ENCODE measurements at regions not wholly inside any gene's neighbourhood (a gene's known extent, or its start where the extent isn't known, plus 50 kb on each side); places are given as distances from the start of the nearest gene placed in this dataset.

GRCh38 chr15:46304321-46304720 is 669.5 kb downstream of the SQOR start:
- no peak overlapping the region for H3K4me3 Mint-ChIP-seq
- peak; percentile 55 for DNase-seq

More at GRCh38 chr15:46304321-46304720, 669.5 kb downstream of the SQOR start:
- no peak overlapping the region for H2BK20ac ChIP-seq (ENCODE audit: low read depth, low read length, poor library complexity, severe bottlenecking)
- Mint-ChIP-seq H3K27ac (no peak overlapping the region), H3K9me3 (no peaks in the 10 kb centered on the region), H3K4me1 (no peaks in the 10 kb centered on the region), H3K27me3 (ENCODE audit: low read depth) (no peaks in the 10 kb centered on the region; the same call in none of the 2 replicates), H3K36me3 (ENCODE audit: insufficient read depth in 1 of 3, low read depth in 3 of 3) (no peaks in the 10 kb centered on the region)
- no peak overlapping the region for H3K18ac ChIP-seq (ENCODE audit: insufficient read length, low read depth, low read length)
- no peak overlapping the region for H2BK12ac ChIP-seq (ENCODE audit: insufficient read length, low read depth, low read length)
- no CpG with 5 or more reads among the region's 4 CpGs for WGBS (ENCODE audit: extremely low coverage, insufficient read length, low lambda C conversion rate)
- no peaks in the 10 kb centered on the region for H4K20me1 ChIP-seq (ENCODE audit: control insufficient read depth, insufficient read depth, insufficient read length)
- H4K5ac ChIP-seq (ENCODE audit: insufficient read length, low read depth, low read length), result no peak overlapping the region
- no peak overlapping the region for H3K9ac ChIP-seq (ENCODE audit: extremely low read depth, insufficient read length, low read length)
- H4K91ac ChIP-seq (ENCODE audit: insufficient read length, low read depth, low read length), result no peak overlapping the region
- no peak overlapping the region for H3K14ac ChIP-seq (ENCODE audit: insufficient read depth, low read length)
- peak; percentile 88 for TF ChIP-seq CTCF (conservative IDR thresholded peaks at IDR 0.05)
- H2AK5ac ChIP-seq (ENCODE audit: insufficient read length, low read length), result no peak overlapping the region
- H2BK120ac ChIP-seq (ENCODE audit: low read depth, low read length, poor library complexity, severe bottlenecking), result no peak overlapping the region
- H3T11ph ChIP-seq (ENCODE audit: low read length), result no peak overlapping the region
- no peaks in the 10 kb centered on the region for H3K27me3 ChIP-seq (ENCODE audit: insufficient read depth, low read length)
- no peaks in the 10 kb centered on the region for H3K23me2 ChIP-seq (ENCODE audit: insufficient read length, low read depth, low read length, poor library complexity, severe bottlenecking)
- no peaks in the 10 kb centered on the region for H3K9me3 ChIP-seq (ENCODE audit: control insufficient read depth, low read depth, low read length)
- H3K79me2 ChIP-seq (ENCODE audit: insufficient read depth, low read length), result no peaks in the 10 kb centered on the region
- H3K4ac ChIP-seq (ENCODE audit: low read depth, low read length), result no peak overlapping the region
- no peak overlapping the region for H3K56ac ChIP-seq (ENCODE audit: insufficient read length, low read depth, low read length)
- H2AFZ ChIP-seq (ENCODE audit: low read length), result no peak overlapping the region
- no peak overlapping the region for H4K8ac ChIP-seq (replicated peaks; ENCODE audit: insufficient read length, low read depth, low read length)
- no peak overlapping the region for H2BK5ac ChIP-seq (ENCODE audit: insufficient read length, low read length)
- no peak overlapping the region for H2BK15ac ChIP-seq (ENCODE audit: low read depth, low read length)
- H3K4me2 ChIP-seq (ENCODE audit: insufficient read depth, insufficient read length, low read length), result no peak overlapping the region
- no peak overlapping the region for H3K23ac ChIP-seq (ENCODE audit: insufficient read length, low read depth, low read length)
- H3K27ac ChIP-seq (ENCODE audit: insufficient read length, low read depth, low read length), result no peak overlapping the region
- H3K4me1 ChIP-seq (ENCODE audit: insufficient read depth, low read length), result no peaks in the 10 kb centered on the region
- no peaks in the 10 kb centered on the region for H3K79me1 ChIP-seq (ENCODE audit: insufficient read depth, low read depth, low read length, poor library complexity, severe bottlenecking)

Measured in H9 (cell line).